Astrocyte (in vitro differentiated cells and primary cell): ENCODE measurements at regions not wholly inside any gene's neighbourhood (a gene's known extent, or its start where the extent isn't known, plus 50 kb on each side); places are given as distances from the start of the nearest gene placed in this dataset.

Experiments
- DNase-seq: peaks from one replicate; pipeline ENCODE4 v3.0.0-alpha.2; 2010; ENCODE audit warnings: low read depth
- FAIRE-seq: peaks from 2 replicates; lab custom pipeline; 2011; peaks lifted over from hg19 to GRCh38; lab: Jason Lieb, UNC
- H2AFZ ChIP-seq: 2 replicates; pipeline ENCODE4 v1.6.0; 2012; ENCODE audit warnings: low read depth, low read length, inconsistent platforms
- H3K27ac ChIP-seq: 2 replicates; pipeline ENCODE4 v1.5.1; 2011; ENCODE audit warnings: low read depth, low read length, inconsistent platforms
- H3K27me3 ChIP-seq: 2 replicates; pipeline ENCODE4 v1.6.0; 2011; ENCODE audit warnings: low read length, inconsistent platforms; ENCODE audit not compliant: insufficient read depth
- H3K36me3 ChIP-seq: 2 replicates; pipeline ENCODE4 v1.5.1; 2011; ENCODE audit warnings: low read length, inconsistent platforms; ENCODE audit not compliant: insufficient read depth
- H3K4me1 ChIP-seq: 2 replicates; pipeline ENCODE4 v1.5.1; 2011; ENCODE audit warnings: low read length, inconsistent platforms; ENCODE audit not compliant: insufficient read depth
- H3K4me2 ChIP-seq: 2 replicates; pipeline ENCODE4 v1.6.0; 2012; ENCODE audit warnings: low read length, inconsistent platforms
- H3K4me3 ChIP-seq: 2 replicates; pipeline ENCODE4 v1.5.1; 2011; ENCODE audit warnings: low read depth, mild to moderate bottlenecking, low read length, inconsistent platforms; ENCODE audit not compliant: insufficient read depth
- H3K79me2 ChIP-seq: 2 replicates; pipeline ENCODE4 v1.6.0; 2012; ENCODE audit warnings: mild to moderate bottlenecking, low read length, inconsistent platforms; ENCODE audit not compliant: insufficient read depth
- H3K9ac ChIP-seq: 2 replicates; pipeline ENCODE4 v1.6.0; 2012; ENCODE audit warnings: mild to moderate bottlenecking, low read length, inconsistent platforms
- H3K9me3 ChIP-seq: 2 replicates; pipeline ENCODE4 v1.5.1; 2012; ENCODE audit warnings: low read depth, mild to moderate bottlenecking, low read length, inconsistent platforms; ENCODE audit not compliant: insufficient read depth
- H4K20me1 ChIP-seq: 2 replicates; pipeline ENCODE4 v1.6.0; 2012; ENCODE audit warnings: low read length, inconsistent platforms; ENCODE audit not compliant: insufficient read depth
- H3K27ac Mint-ChIP-seq: one replicate; pipeline ENCODE4 v1.8.0; 2021; ENCODE audit warnings: mild to moderate bottlenecking, mixed read lengths; ENCODE audit not compliant: unreplicated experiment
- H3K27me3 Mint-ChIP-seq: one replicate; pipeline ENCODE4 v1.8.0; 2021; ENCODE audit warnings: low read depth, mixed read lengths; ENCODE audit not compliant: unreplicated experiment
- H3K36me3 Mint-ChIP-seq: one replicate; pipeline ENCODE4 v1.8.0; 2021; ENCODE audit warnings: low read depth, mixed read lengths; ENCODE audit not compliant: unreplicated experiment
- H3K4me1 Mint-ChIP-seq: one replicate; pipeline ENCODE4 v1.8.0; 2021; ENCODE audit warnings: low read depth, mixed read lengths; ENCODE audit not compliant: unreplicated experiment
- H3K4me3 Mint-ChIP-seq: one replicate; pipeline ENCODE4 v1.8.0; 2021; ENCODE audit warnings: mild to moderate bottlenecking, moderate library complexity, mixed read lengths; ENCODE audit not compliant: unreplicated experiment
- H3K9me3 Mint-ChIP-seq: one replicate; pipeline ENCODE4 v1.8.0; 2021; ENCODE audit warnings: mild to moderate bottlenecking, mixed read lengths; ENCODE audit not compliant: unreplicated experiment
- EZH2 ChIP-seq: IDR thresholded peaks from 2 replicates; pipeline ENCODE4 v1.6.1; 2012; ENCODE audit warnings: mild to moderate bottlenecking, low read length, inconsistent platforms; ENCODE audit not compliant: insufficient read depth
- TF ChIP-seq, protein P1 (sequence below): IDR thresholded peaks from 2 replicates; pipeline ENCODE4 v1.5.1; 2011; ENCODE audit warnings: low read depth, mild to moderate bottlenecking, inconsistent platforms, low read length, moderate library complexity; ENCODE audit not compliant: insufficient read depth

DNA sequence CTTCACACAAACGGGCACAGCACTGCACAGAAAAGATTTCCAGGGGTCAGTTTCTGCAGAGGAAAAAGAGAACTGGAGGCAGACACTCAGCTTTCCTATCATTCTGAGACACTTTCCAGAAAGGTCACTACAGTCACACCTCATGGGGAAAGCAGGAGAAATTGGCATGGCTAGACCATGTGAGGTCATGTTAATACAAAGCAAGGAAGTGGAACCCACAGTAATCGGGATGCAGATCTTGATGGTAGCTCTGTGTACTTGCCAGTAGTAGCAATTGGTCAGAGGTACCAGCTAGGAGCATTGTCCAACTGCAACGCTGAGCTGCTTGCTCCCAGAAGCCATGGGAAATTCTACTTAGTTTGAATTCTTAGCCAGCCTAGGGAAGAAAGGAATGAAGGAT lies 255.3 kb upstream of the PCDH10 start:
- Histone ChIP-seq H3K4me3 (no peak overlapping the region), H4K20me1 (no peaks in the 10 kb centered on the region), H2AFZ (no peak overlapping the region), H3K27me3 (no peaks in the 10 kb centered on the region), H3K4me2 (no peak overlapping the region), H3K4me1 (no peaks in the 10 kb centered on the region), H3K9me3 (no peaks in the 10 kb centered on the region), H3K79me2 (no peaks in the 10 kb centered on the region), H3K27ac (no peak overlapping the region), H3K9ac (no peak overlapping the region), H3K36me3 (no peaks in the 10 kb centered on the region)
- Mint-ChIP-seq H3K36me3 (no peaks in the 10 kb centered on the region), H3K27ac (no peak overlapping the region), H3K4me1 (no peaks in the 10 kb centered on the region), H3K4me3 (no peak overlapping the region), H3K27me3 (no peaks in the 10 kb centered on the region), H3K9me3 (no peaks in the 10 kb centered on the region)
- no peak for DNase-seq
- TF ChIP-seq, protein P1, sequence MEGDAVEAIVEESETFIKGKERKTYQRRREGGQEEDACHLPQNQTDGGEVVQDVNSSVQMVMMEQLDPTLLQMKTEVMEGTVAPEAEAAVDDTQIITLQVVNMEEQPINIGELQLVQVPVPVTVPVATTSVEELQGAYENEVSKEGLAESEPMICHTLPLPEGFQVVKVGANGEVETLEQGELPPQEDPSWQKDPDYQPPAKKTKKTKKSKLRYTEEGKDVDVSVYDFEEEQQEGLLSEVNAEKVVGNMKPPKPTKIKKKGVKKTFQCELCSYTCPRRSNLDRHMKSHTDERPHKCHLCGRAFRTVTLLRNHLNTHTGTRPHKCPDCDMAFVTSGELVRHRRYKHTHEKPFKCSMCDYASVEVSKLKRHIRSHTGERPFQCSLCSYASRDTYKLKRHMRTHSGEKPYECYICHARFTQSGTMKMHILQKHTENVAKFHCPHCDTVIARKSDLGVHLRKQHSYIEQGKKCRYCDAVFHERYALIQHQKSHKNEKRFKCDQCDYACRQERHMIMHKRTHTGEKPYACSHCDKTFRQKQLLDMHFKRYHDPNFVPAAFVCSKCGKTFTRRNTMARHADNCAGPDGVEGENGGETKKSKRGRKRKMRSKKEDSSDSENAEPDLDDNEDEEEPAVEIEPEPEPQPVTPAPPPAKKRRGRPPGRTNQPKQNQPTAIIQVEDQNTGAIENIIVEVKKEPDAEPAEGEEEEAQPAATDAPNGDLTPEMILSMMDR: no peak
- no peak for TF ChIP-seq EZH2
- FAIRE-seq: no peak

DNA sequence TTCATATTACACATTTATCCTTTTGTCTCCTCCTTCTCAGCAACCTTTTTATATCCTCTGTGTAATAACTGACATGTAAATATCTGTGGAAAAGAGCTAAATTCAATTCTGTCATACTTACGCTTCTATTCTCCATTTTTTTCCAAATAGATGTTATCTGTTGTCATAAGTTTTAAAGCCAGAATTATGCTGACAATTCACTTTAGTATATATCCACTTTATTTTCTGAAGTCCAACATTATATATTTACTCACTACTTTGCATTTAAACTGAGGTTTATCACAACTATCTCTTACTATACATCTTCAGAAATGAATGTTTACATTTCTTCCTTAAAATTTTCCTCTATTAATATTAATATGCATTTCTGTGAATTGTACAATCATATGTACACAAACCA lies 247.9 kb upstream of the PCDH10 start:
- H4K20me1 ChIP-seq: no peaks in the 10 kb centered on the region
- no peak overlapping the region for H3K4me3 Mint-ChIP-seq
- no peaks in the 10 kb centered on the region for H3K36me3 ChIP-seq
- H3K4me2 ChIP-seq: no peak overlapping the region
- H3K4me1 ChIP-seq: no peaks in the 10 kb centered on the region
- H3K4me3 ChIP-seq: no peak overlapping the region
- H3K27me3 ChIP-seq: no peaks in the 10 kb centered on the region
- no peaks in the 10 kb centered on the region for H3K79me2 ChIP-seq
- no peaks in the 10 kb centered on the region for H3K36me3 Mint-ChIP-seq
- no peak for FAIRE-seq
- H3K27ac ChIP-seq: no peak overlapping the region
- TF ChIP-seq EZH2: no peak
- TF ChIP-seq, protein P1: no peak
- no peak for DNase-seq
- H3K4me1 Mint-ChIP-seq: no peaks in the 10 kb centered on the region
- H3K27ac Mint-ChIP-seq: no peak overlapping the region
- H3K27me3 Mint-ChIP-seq: no peaks in the 10 kb centered on the region
- no peak overlapping the region for H3K9ac ChIP-seq
- peaks cover 1% of the 10 kb centered on the region for H3K9me3 Mint-ChIP-seq
- no peak overlapping the region for H2AFZ ChIP-seq
- H3K9me3 ChIP-seq: no peaks in the 10 kb centered on the region

DNA sequence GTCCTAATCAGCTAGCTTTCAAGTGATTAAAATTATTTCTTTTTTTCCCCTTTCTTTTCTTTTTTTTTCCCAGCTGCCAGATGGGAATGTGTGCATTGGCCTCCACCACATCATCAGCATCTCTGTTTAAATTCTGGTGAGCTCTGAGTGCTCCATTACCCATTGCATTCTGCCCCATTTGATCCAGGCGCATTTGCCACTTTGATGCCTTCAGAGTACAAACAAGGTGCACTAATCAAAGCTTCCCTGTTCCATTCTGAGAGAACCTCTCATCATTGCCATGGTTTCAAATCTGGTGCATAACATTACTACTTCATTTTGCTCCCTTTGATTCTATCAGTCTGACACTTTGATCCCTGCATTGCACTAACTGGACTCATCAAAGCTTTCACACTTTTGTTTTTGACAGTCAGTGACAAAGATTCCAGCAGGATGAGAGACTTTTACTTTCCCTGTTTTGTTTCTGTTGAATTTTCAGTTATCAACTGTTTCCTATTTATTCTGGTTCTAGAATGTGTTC lies 238.8 kb upstream of the PCDH10 start:
- Histone ChIP-seq H3K4me1 (no peaks in the 10 kb centered on the region), H3K9me3 (no peaks in the 10 kb centered on the region), H3K4me2 (no peak overlapping the region), H3K27me3 (no peaks in the 10 kb centered on the region), H4K20me1 (no peaks in the 10 kb centered on the region), H3K27ac (no peak overlapping the region), H2AFZ (no peak overlapping the region), H3K79me2 (no peaks in the 10 kb centered on the region), H3K9ac (no peak overlapping the region), H3K4me3 (no peak overlapping the region), H3K36me3 (no peaks in the 10 kb centered on the region)
- DNase-seq: no peak
- Mint-ChIP-seq H3K36me3 (no peaks in the 10 kb centered on the region), H3K27ac (no peak overlapping the region), H3K9me3 (peaks cover 2% of the 10 kb centered on the region), H3K4me1 (no peaks in the 10 kb centered on the region), H3K4me3 (no peak overlapping the region), H3K27me3 (no peaks in the 10 kb centered on the region)
- no peak for FAIRE-seq
- TF ChIP-seq EZH2: no peak
- TF ChIP-seq, protein P1: no peak
